GM21717 (cell line): ENCODE measurements at regions not wholly inside any gene's neighbourhood (a gene's known extent, or its start where the extent isn't known, plus 50 kb on each side); places are given as distances from the start of the nearest gene placed in this dataset.

Experiments
- ATAC-seq: cut with Tn5 transposase; IDR thresholded peaks from one replicate; pipeline ENCODE4 v1.9.1; 2021; ENCODE audit warnings: mild to moderate bottlenecking, moderate library complexity; ENCODE audit not compliant: unreplicated experiment

DNA sequence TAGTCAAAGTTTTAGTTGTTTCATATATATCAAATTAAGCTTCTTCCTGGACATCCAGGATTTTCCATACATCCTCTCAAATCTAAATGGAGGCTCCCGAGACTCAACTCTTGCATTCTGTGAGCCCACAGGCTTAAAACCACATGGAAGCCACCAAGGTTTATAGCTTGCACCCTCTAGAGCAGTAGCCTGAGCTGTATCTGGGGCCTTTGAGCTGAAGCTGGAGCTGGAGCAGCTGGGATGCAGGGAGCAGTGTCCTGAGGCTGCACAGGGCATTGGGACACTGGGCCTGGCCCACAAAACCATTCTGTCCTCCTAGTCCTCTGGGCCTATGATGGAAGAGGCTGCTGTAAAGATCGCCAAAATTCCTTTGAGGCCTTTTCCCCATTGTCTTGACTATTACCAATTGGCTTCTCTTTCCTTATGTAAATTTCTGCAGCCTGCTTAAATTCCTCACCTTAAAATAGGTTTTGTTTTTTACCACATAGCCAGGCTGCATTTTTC lies 151.0 kb downstream of the COX7C start:
- ATAC-seq, result no peak

DNA sequence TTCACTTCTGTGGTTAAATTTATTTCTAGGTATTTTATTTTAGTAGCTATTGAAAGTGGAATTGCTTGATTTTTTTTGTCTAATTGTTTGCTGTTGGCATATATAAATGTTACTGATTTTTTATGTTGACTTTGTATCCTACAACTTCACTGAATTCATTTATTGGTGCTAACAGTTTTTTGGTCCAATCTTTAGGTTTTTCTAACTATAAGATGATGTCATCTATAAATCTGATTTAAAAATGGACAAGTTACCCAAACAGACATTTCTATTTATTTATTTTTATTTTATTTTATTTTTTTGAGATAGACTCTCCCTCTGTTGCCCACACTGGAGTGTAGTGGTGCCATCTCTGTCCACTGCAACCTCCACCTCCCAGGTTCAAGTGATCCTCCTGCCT lies 162.3 kb downstream of the COX7C start:
- ATAC-seq, result no peak

DNA sequence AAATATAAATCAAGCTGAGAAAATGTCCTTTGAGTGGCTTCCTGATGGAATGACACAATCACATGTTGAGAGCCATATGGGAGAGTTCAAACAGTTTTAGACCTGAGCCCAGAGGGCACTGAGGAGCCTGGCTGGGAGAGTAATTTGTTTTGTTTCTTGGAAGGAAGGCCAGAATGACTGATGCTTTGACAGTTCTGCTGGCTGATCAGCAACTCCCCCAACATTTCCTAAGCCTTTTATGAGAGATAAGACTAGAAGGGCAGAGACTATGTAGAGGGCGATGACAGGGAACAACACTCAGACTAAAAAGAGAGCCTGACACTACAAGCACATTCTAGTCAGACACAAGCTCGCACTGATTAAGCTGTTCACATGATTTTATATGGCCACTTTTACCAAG lies 169.2 kb downstream of the COX7C start:
- ATAC-seq, result no peak

DNA sequence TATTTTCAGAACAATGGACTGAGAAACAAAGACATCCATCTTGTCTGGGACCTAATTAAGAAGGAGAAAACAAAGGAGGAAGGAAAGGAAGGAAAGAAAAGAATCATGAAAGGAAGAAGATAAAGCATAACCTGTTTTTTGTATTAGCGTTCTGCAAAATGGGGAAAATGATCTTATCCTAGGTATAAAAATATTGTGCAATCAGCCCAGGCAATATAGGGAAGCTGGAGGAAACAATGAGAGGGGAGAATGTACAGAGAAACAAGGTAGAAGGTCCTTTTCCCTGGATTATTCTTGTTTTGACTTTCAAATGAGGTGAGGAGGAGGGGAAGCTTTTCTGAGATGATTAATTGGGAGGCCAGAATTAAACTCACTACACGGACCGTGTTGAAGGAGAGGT lies 177.9 kb downstream of the COX7C start:
- no peak for ATAC-seq

DNA sequence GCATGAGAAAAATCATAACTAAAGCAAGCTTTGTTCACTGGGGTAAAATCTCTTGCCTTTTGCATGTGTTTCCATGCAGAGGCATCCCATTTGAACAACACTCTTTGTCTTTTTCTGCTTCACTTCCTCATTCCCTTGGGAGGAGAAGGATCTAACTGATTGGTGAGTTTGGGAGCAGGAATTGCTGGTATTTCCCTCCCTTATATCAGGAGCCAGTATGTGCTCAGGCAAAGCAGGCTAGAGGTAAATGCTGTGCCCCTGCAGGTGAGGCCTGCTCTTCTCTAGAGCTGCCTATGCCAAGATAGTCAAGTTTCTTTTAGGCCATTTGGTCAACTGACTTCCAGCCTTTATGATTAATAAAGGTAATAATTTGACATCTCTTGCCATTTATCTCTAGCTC lies 179.9 kb downstream of the COX7C start:
- ATAC-seq, result no peak

DNA sequence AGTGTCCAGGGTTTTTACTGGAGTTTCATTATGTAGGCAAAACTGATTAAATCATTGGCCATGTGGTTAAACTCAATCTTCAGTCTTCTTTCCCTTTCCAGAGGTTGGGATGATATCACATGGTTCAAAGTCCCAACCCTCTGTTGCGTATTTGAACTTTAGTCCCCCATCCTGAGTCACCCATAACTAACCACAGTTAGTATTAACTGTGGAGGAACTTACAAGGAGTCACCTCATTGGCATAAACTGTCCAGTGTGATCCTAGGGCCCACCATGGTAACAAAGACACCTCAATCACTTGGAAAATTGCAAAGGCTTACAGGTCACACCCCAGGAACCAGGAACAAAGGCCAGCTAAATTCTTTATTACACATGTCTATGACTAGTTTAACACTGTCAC lies 188.5 kb downstream of the COX7C start:
- no peak for ATAC-seq

DNA sequence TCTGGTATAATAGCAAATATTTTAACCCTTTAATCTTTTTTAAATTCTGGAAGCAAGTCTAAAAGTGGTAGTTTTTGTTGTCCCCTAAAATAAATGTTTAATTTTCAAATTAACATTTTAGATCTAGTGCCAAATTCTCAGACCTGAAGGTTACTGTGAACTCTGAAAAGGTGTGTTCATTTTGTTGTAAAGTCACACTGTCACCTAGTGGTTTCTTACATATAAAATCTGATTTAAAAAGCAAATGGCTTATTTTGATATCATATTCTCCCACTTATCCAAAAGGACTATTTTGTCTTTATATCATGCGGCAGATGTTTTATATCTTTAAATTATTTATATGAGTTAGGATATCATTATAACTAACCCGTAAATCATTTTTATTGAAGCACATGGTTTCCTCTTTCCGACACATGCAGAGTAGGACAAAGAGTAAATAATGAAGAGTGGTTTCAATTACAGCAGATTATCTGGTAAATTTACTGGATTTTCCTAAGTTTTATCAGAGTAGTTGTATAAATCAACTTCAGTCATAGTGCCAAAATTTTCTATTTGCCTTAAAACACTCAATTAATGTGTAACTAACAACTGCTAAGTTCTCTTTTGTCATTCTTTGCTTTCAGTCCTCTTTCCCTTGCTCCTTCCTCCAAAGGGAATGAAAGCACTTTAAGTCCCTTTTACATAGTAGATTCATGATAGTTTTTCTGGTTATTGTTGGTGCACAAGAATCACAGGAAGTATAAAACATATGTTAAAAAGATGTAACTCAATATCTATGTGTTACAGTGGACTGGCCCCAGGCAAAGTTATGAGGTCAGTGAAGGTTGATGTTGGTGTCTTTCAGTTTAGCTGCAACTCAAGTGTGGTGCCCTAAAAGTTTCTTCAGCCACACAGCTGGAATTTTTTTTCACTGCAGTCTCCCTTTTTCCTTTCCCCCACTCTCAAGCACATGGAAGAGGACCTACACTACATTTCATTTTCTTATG lies 189.6 kb downstream of the COX7C start:
- no peak for ATAC-seq

DNA sequence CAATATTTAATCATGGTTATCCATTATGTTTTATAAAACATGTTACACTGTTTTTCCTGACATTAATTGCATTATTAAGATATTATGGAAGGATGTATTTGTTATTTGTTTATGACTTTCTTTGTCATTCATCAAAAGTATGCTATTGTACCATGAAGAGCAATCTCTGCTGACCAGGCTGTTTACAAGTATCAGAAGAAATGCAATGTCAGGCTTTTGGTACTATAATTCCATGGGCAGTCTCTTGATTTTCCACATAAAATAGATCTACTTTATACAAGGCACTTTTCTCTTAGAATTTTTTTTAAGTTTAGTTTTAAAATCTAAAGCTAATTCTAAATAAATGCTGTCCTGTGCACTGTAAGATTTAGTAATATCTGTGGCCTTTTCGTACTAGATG lies 196.6 kb downstream of the COX7C start:
- ATAC-seq, result no peak

DNA sequence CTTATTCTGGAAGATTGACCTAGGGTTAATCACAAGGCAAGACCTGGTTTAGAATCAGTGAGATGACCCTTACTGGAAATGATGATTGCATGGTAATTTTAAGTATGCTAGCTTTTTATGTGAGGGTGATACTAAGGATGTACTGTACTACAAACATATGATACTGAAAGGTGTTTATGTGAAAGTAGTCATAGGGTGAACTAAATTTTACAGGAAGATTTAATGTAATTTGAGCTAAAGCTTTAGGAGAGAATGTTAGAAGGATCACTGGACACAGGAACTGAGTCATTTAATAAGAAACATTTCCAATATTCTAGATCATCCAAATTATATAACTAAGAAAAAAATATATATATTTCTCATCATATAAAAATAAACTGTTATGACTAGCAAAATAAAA lies 197.2 kb downstream of the COX7C start:
- ATAC-seq, result no peak

DNA sequence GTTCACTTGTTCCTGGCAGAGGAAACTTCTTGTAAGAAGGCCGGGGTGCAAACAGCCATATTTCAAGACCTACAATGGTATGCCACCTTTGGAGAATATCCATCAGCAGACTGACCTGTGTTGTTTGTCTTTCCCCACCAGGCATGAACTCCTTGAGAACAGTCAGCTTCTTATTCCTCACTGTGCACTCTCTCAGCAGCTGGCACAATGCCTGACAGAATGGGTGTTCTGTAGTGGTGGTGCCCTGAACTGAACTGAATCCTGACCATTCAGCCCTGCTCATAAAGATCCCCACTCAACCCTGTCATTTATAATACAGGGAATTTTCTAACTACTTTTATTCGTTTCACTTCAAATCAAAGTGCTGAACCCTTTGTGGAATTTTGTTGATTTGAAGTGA lies 206.9 kb downstream of the COX7C start:
- no peak for ATAC-seq

DNA sequence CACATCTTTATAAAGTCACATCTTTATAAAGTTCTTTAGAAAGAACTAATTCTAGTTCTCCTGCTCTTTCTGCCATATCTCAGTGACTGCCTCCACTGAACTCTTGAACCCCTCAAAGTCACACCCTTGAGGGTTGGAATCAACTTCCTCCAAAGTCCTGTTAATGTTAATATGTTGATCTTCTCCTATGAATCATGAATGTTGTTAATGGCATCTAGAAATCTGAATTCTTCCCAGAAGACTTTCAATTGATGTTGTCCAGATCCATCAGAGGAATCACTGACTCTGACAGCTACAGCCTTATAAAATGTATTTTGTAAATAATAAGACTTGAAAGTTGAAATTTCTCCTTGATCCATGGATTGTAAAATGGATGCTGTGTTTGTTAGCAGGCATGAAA lies 213.4 kb downstream of the COX7C start:
- no peak for ATAC-seq

DNA sequence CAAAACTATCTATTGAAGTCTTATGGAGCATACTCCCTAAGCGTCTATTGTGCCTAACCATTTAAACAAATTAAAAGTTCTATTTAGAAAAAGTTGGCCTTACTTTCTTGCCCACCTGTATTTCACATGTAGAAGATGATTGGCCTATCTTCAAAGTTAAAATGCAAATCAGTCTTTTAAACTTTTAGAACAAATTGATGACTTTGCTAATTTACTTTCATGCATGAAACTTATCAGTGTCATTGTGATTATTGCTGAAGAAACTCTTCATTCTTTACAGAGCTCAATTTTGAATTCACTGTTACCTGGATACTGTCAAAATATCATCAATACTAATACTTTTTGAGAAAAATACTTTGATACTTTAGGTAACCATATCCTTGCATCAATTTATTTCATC lies 216.1 kb downstream of the COX7C start:
- no peak for ATAC-seq

DNA sequence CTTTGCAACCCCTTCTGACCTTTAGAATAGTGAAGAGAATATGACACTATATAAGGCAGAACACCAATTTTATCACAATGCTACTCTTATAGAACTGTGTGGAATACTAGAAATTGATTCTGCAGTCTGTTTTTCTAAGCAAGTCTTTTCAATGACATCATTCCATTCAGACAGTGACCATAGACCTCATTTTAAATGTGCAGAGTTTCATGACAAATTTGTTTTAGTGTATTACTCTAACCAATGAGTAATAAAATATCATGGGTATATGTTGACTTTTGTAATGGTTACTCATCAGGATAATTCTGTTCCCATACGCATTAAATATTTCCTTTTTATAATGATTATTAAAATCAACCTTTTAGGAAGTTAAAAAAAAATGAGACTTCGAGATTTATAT lies 219.9 kb downstream of the COX7C start:
- ATAC-seq, result no peak

DNA sequence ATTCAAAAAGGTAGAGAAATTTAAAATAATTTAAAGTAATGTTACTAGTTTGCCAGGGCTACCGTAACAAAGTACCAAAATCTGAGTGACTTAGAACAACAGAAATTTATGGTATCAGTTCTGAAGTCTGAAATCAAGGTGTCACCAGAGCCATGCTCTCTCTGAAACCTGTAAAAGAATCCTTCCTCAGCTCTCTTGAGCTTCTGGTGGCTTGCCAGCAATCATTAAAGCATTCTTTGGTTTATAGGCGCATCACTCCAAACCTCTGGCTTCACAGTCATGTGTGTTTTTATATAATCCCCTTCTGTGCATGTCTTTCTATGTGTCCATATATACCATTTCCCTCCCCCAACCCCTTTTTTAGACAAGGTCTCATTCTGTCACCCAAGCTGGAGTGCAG lies 220.3 kb downstream of the COX7C start:
- ATAC-seq, result no peak

DNA sequence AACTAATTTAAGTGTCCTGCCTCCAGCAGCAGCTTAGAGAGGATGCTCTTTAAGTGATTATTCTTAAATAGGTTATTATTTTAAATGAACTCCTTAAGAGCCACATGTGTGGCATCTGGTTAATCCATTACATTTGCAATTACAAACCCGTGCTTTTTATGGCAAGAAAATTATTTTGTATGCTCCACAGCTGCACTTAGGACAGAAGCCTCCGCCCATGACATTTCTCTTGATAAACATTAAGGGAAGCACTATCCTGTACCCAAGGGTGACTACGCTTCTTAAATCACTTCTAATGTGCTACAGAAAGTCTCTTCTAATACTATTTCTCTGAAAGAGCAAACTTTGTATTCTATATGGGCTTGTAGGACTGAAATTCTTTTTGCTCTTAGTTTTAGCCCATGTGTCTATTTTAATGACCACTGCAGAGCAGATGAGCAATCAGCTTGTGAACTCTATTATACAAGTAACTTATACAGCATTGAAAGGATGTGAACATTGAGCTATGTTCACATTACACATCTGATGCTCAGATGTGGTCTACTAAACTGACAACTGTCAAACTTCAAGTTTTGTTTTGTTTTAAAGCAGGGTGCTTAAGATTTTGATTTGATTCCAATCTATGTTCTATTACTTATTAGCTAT lies 223.4 kb downstream of the COX7C start:
- ATAC-seq, result no peak

DNA sequence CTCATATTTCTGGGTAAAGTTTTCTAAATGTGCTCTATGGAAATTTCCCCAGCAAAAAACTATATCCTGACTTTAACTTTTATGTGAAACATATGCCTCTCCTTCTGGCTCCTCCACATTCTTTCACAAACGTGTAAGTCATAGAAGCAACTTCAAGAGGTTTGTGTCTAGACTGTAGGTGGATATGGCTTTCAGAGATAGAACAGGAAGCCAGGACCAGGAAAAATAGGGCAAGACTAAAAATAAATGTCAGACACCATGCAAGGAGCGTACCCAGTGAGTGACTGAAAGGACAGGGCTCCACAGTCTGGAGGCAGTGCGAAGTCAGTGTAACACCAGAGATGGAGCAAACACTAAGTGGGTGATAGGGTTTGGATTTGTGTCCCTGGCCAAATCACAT lies 240.7 kb downstream of the COX7C start:
- ATAC-seq, result no peak

DNA sequence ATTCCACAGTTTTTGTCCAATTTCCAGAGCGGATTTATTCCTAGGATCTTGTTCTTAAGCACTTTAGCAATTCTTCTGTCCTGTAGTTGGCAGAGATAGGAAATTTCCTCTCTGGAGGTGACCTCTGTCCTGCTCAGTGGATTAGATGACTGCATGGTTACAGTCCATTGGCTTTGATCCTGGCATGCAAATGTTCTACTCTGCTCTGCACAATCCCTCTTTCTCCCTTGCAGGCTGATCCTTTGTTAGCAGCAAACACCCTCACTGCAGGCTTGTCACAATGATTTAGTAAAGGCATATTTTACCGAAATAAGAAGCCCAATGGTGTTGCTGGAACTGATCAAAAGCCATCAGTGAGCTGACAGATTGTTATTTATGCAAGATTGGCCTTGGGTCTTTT lies 243.8 kb downstream of the COX7C start:
- no peak for ATAC-seq

DNA sequence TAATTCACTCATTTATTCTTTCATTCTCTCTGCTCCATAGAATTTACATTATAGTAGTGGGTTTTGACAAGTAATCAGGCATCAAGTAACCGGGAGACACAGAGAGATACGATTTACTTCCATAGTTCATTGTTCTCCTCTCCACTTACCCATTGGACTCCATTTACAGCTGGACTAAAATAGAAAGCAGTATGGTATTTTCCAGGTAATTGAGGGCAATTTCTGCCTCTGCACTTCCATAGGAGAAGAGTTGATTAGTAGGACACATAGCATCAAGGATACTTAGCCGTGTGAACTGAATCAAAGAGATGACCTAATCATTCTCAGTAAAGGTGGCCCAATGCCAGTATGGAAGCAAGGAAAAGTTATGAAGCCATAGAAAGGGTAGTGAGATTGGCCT lies 244.4 kb downstream of the COX7C start:
- ATAC-seq, result no peak

DNA sequence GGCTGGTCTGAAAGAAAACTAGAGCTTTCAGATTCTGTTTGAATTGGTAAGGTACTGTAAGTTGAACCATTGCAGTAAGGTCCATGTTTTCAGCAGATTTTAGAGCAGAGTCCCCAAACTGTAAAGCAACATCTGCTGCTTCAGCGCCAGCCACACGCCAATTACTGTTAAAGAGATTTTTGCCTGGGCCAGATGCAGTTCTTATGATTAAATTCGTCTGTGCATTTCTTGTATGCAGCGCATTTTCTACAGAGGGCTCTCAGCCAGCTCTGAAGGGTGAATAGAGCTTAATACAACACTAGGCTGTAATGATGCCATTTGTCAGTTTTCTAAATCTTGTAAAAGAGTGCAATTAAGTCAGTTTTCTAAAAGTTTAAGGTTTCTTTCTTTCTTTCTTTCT lies 246.3 kb downstream of the COX7C start:
- ATAC-seq, result no peak

DNA sequence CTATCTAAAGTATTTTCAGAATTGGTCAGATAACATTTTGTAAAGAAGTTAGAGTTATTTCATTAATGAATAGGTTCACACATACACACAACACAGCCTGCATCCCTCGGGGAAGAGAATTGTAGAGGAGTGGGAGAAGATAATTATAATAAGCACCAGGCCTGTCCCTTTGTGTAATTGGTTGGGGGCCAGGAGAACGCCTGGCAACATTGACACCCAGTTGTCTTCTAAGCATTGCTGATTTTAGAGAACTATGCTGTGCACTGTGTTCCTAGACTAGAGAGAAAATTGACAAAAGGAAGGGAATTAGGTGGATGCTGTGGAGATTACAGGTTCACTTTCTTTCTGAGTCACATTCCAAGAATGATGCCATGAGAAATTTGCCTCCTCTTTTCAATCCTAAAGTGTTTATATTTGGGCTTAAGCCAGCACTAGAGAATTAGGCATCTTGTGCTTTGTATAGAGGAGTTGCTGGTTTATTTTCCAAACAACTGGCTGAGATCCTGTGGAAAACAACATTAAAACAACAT lies 247.6 kb downstream of the COX7C start:
- ATAC-seq, result no peak

DNA sequence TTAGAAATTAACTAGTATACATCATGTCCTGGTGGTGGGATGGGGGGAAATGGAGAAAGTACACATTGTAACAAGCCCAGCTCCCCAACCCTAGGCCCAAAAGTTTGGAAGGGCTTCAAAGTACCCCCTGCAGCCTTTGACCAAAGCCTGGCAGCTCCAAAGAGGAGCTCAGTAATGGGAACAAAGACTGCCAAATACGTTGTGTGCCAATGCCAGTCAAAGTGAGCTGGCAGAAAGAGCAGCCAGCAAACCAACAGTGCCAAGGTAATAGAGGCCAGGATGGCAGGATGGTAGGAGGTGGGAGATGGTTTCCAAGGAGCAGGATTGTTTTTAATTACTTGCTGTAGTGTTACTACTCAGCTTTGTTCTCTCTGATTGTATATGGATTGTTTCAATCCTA lies 248.3 kb downstream of the COX7C start:
- ATAC-seq, result no peak

DNA sequence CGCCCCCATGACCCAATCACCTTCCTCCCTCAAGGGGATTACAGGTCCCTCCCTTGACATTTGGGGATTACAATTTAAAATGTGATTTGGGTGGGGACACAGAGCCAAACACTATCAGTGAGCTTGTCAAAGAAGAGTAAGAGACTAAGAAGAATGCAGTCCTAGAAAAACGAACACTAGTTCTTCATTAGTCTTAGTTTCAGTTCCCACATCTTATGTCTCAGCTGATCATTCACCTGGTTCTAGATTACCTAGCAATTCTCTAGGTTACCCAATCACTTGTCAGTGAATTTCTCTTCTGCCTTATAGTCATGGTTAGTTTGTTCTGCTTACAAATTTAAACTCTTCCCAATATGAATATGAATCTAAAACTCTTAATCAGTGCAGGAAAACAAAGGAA lies 251.5 kb downstream of the COX7C start:
- no peak for ATAC-seq
